Epithelial cell of esophagus (primary cell): ENCODE measurements at regions not wholly inside any gene's neighbourhood (a gene's known extent, or its start where the extent isn't known, plus 50 kb on each side); places are given as distances from the start of the nearest gene placed in this dataset.
A peak's percentile ranks its signal among the peaks of the same experiment; 100 is the strongest.
"Not testable (repeated sequence)": the region's sequence is repeated elsewhere in the genome, so short reads cannot be mapped to it uniquely, and the experiment has no call there.

Experiments
- DNase-seq: peaks from one replicate; pipeline ENCODE4 v3.0.0; 2010; ENCODE audit warnings: low read depth
- H3K4me3 ChIP-seq: 2 replicates; pipeline ENCODE4 v1.5.1; 2011; ENCODE audit warnings: mild to moderate bottlenecking, low read length, control low read depth
- TF ChIP-seq, protein P1 (sequence below): IDR thresholded peaks from 2 replicates; pipeline ENCODE4 v1.5.1; 2011; ENCODE audit warnings: low read depth, mild to moderate bottlenecking, low read length, control low read depth, inconsistent platforms; ENCODE audit not compliant: insufficient read depth; ENCODE audit errors: missing control alignments

DNA sequence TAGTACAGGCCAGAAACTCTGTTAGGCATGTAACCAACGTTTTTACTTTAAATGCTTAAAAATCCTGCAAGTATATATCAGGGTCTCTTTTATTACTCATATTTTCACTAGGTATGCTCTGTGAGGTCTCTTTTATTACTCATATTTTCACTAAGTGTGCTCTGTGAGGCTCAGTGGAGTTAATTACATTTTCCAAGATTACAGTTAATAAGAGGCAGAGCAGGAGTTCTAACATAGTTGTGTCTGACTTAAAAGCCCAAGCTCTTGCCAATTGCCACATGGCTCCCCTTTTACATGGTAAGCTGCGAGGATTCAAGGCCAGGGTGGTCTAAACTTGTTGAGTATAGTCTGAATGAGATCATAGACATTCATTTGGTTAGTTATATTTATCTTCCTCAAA is 81.0 kb upstream of the ARMCX2 start:
- DNase-seq: no peak
- no peak overlapping the region for H3K4me3 ChIP-seq
- TF ChIP-seq, protein P1, sequence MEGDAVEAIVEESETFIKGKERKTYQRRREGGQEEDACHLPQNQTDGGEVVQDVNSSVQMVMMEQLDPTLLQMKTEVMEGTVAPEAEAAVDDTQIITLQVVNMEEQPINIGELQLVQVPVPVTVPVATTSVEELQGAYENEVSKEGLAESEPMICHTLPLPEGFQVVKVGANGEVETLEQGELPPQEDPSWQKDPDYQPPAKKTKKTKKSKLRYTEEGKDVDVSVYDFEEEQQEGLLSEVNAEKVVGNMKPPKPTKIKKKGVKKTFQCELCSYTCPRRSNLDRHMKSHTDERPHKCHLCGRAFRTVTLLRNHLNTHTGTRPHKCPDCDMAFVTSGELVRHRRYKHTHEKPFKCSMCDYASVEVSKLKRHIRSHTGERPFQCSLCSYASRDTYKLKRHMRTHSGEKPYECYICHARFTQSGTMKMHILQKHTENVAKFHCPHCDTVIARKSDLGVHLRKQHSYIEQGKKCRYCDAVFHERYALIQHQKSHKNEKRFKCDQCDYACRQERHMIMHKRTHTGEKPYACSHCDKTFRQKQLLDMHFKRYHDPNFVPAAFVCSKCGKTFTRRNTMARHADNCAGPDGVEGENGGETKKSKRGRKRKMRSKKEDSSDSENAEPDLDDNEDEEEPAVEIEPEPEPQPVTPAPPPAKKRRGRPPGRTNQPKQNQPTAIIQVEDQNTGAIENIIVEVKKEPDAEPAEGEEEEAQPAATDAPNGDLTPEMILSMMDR: no peak

DNA sequence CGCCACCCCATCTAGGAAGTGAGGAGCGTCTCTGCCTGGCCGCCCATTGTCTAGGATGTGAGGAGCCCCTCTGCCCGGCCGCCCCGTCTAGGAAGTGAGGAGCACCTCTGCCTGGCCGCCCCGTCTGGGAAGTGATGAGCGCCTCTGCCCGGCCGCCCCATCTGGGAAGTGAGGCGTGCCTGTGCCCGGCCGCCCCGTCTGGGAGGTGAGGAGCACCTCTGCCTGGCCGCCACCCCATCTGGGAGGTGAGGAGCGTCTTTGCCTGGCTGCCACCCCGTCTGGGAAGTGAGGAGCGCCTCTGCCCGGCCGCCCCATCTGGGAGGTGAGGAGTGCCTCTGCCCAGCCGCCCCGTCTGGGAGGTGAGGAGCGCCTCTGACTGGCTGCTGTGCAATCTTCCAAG is 79.2 kb upstream of the ARMCX2 start:
- not testable (repeated sequence) for H3K4me3 ChIP-seq, DNase-seq

DNA sequence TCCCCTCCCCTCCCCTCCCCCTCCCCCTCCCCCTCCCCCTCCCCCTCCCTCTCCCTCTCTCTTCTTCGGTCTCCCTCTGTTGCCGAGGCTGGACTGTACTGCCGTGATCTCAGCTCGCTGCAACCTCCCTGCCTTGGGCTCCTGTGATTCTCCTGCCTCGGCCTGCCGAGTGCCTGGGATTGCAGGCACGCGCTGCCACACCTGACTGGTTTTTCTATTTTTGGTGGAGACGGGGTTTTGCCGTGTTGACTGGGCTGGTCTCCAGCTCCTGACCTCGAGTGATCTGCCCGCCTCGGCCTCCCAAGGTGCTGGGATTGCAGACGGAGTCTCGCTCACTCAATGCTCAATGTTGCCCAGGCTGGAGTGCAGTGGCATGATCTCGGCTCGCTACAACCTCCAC is 78.8 kb upstream of the ARMCX2 start:
- H3K4me3 ChIP-seq, DNase-seq: not testable (repeated sequence)

DNA sequence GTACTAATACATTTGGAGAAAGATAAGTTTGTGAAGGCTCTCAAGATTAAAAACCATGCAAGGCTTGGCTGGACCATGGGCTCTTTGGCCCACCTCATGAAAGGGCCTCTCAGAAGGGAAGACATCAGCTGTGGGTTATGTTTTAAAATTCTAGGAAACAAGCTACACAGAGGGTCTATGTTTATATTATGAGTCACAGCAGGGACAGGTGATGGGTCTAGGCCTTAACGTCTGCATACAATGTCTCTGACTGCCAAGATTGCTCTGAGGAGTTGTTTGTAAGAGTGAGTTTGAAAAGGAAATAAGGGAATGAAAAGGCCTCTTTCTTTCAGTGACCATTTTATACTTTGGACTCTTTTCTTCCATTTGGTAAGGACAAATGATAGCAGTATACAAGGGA is 77.0 kb upstream of the ARMCX2 start:
- no peak overlapping the region for H3K4me3 ChIP-seq
- no peak for DNase-seq
- TF ChIP-seq, protein P1: no peak

DNA sequence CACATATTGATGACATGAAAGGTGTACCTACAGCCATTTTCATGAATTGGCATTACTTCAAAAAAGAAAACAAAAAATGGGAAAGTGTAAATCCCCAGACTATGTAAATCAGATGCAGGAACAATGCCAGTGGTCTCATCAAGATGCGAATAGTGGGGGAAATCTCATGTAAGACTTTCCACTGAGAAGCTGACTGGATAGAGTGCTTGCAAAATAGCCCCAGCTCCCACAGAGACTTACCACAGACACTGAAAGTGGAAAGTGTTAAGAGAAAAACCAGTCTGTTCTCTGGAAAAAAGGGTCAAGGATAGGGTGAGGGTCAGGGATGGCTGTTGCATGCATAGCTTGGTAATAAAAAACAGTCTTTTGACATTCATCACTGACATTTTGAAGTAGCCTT is 73.2 kb upstream of the ARMCX2 start:
- no peak for DNase-seq
- no peak overlapping the region for H3K4me3 ChIP-seq
- TF ChIP-seq, protein P1: no peak

DNA sequence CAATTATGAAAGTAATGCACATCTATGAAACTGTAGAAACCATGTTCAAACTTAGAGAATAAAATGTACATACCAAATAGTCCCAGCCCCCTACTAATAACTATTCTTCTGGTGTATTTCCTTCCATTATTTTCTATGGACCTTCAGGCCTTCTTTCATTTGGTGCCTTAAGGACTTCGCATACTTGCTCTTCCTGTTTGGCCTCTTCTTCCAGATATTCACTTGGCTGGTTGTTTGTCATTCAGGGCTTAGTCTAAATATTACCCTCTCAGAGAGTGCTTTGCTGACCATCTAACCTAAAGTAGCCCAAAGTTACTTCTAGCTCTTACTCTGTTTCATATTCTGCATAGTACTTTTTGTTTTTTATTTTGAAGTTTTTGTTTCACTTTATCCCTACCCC is 70.3 kb upstream of the ARMCX2 start:
- TF ChIP-seq, protein P1: no peak
- peak; percentile 0 for DNase-seq
- H3K4me3 ChIP-seq: no peak overlapping the region
